ENCODE measurements at regions not wholly inside any gene's neighbourhood (a gene's known extent, or its start where the extent isn't known, plus 50 kb on each side); places are given as distances from the start of the nearest gene placed in this dataset.

DNA sequence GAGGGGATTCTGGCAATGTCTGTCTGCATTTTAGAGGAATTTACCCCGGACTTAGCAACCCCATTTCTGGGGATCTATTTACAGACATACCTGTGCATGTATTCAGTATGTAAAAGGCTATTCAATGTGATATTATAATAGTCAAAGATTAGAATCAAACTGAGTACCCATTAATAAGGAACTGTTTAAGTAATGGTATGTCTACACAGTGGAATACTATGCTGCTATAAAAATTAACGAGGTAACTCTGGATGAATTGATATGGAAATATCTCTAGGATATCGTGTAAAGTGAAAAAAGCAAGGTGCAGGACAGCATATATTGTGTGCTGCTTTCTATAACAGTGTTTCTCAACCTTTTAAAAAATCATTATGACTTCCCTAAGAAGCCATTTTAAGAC lies 186.9 kb downstream of the SEMA6A start:
- TF ChIP-seq CTCF (IDR thresholded peaks at IDR 0.05; ENCODE audit: insufficient read depth, low read length) (no peak), POLR2AphosphoS5 (IDR thresholded peaks at IDR 0.05; ENCODE audit: low read depth) (no peak), GABPA (IDR thresholded peaks at IDR 0.05; ENCODE audit: low read depth) (no peak), SPI1 (IDR thresholded peaks at IDR 0.05; ENCODE audit: borderline replicate concordance, low read depth) (no peak), REST (IDR thresholded peaks at IDR 0.05; ENCODE audit: insufficient replicate concordance, low read depth) (no peak)

Measured in HL-60 (cell line).